Tibial nerve (tissue), 4 donors: ENCODE measurements at regions not wholly inside any gene's neighbourhood (a gene's known extent, or its start where the extent isn't known, plus 50 kb on each side); places are given as distances from the start of the nearest gene placed in this dataset.

Experiments
- DNase-seq, 2 donors: peaks; one replicate each; pipeline ENCODE4 v3.0.0-alpha.2; 2019; ENCODE audit warnings: low spot score in 2 of 2
- H3K27ac ChIP-seq, 4 donors: fragments of 200-600 bp; sonication (generic) in 3 of 4; one replicate each; pipeline ENCODE4 v1.5.1; 2017 to 2019; ENCODE audit warnings: mild to moderate bottlenecking in 1 of 4
- H3K27me3 ChIP-seq, 2 donors: fragments of 200-600 bp; sonication (generic) in 1 of 2; one replicate each; pipeline versions ENCODE4 v1.5.1 to v1.6.0; 2017 to 2019
- H3K36me3 ChIP-seq, 3 donors: fragments of 200-600 bp; sonication (generic); one replicate each; pipeline ENCODE4 v1.5.1; 2018 to 2019
- H3K4me1 ChIP-seq, 4 donors: fragments of 200-600 bp; sonication (generic) in 3 of 4; one replicate each; pipeline ENCODE4 v1.5.1; 2017 to 2019
- H3K4me3 ChIP-seq, 4 donors: fragments of 200-600 bp; sonication (generic) in 3 of 4; one replicate each; pipeline ENCODE4 v1.5.1; 2017 to 2019; ENCODE audit warnings: mild to moderate bottlenecking in 1 of 4, moderate library complexity in 1 of 4
- H3K9me3 ChIP-seq, 4 donors: fragments of 200-600 bp; sonication (generic) in 3 of 4; one replicate each; pipeline ENCODE4 v1.5.1; 2017 to 2019
- CTCF ChIP-seq, 5 experiments: fragments of 200-600 bp in 3 of 5; fragments of 450-650 bp in 2 of 5; sonication (generic) in 3 of 5; IDR thresholded peaks; one replicate each; pipeline ENCODE4 v1.5.1; 2016 to 2019; ENCODE audit warnings: antibody characterized with exemption in 5 of 5, mild to moderate bottlenecking in 3 of 5, moderate library complexity in 2 of 5
- EP300 ChIP-seq, 2 donors: sonication (generic); formaldehyde crosslinking; IDR thresholded peaks; one replicate each; pipeline ENCODE4 v1.6.1; 2017; ENCODE audit warnings: antibody characterized with exemption in 2 of 2, mild to moderate bottlenecking in 1 of 2
- POLR2A ChIP-seq, 2 donors: fragments of 450-650 bp; IDR thresholded peaks; one replicate each; pipeline ENCODE4 v1.6.1; 2017; ENCODE audit warnings: antibody characterized with exemption in 2 of 2, mild to moderate bottlenecking in 2 of 2, moderate library complexity in 2 of 2
- WGBS, 2 donors: methylation state at CpG; one replicate each; pipeline ENCODE4 v1.1.5; 2018; 5-methylcytosine and 5-hydroxymethylcytosine counted together

- no peaks in the 10 kb centered on the region for H3K9me3 ChIP-seq
- H3K36me3 ChIP-seq = no peaks in the 10 kb centered on the region
- no peak for DNase-seq
- H3K27ac ChIP-seq = no peak overlapping the region
- H3K4me3 ChIP-seq = no peak overlapping the region
- H3K4me1 ChIP-seq = no peaks in the 10 kb centered on the region
- H3K27me3 ChIP-seq = no peaks in the 10 kb centered on the region
- no peak for TF ChIP-seq EP300 (IDR thresholded peaks at IDR 0.05)
- TF ChIP-seq CTCF (IDR thresholded peaks at IDR 0.05) = no peak
- no peak for TF ChIP-seq POLR2A (IDR thresholded peaks at IDR 0.05)
- 72 to 95% methylated on average over 2 of the region's 2 CpGs for WGBS, 2 donors
These were observed 66.3 kb downstream of the ITM2A start for GRCh38 chrX:79300856-79301255.

- 30 to 55% methylated on average over 2 to 3 of the region's 3 CpGs for WGBS, 2 donors
- Histone ChIP-seq H3K27ac (no peak overlapping the region), H3K27me3 (peaks cover 0 to 8% of the 10 kb centered on the region in 2 donors), H3K4me3 (no peak overlapping the region), H3K9me3 (no peaks in the 10 kb centered on the region), H3K36me3 (no peaks in the 10 kb centered on the region), H3K4me1 (no peaks in the 10 kb centered on the region)
- DNase-seq = no peak
- TF ChIP-seq EP300 (IDR thresholded peaks at IDR 0.05) (no peak), POLR2A (IDR thresholded peaks at IDR 0.05) (no peak), CTCF (IDR thresholded peaks at IDR 0.05) (no peak)
These were observed 76.5 kb downstream of the ITM2A start for GRCh38 chrX:79290596-79290995.

GRCh38 chrX:79288733-79289132 is 78.4 kb downstream of the ITM2A start:
- TF ChIP-seq EP300 (IDR thresholded peaks at IDR 0.05) = no peak
- no peak for TF ChIP-seq CTCF (IDR thresholded peaks at IDR 0.05)
- TF ChIP-seq POLR2A (IDR thresholded peaks at IDR 0.05) = no peak
- H3K9me3 ChIP-seq = no peaks in the 10 kb centered on the region
- peaks cover 0 to 8% of the 10 kb centered on the region in 2 donors for H3K27me3 ChIP-seq
- no peak overlapping the region for H3K4me3 ChIP-seq
- 96% methylated on average over 3 of the region's 3 CpGs; no CpG with 5 or more reads in 1 of the 2 donors for WGBS, 2 donors
- no peaks in the 10 kb centered on the region for H3K4me1 ChIP-seq
- no peak for DNase-seq
- H3K27ac ChIP-seq = no peak overlapping the region
- no peaks in the 10 kb centered on the region for H3K36me3 ChIP-seq

GRCh38 chrX:79287724-79288123 is 79.4 kb downstream of the ITM2A start:
- WGBS, 2 donors = 78 to 92% methylated on average over 1 of the region's 1 CpG
- Histone ChIP-seq H3K4me3 (no peak overlapping the region), H3K9me3 (no peaks in the 10 kb centered on the region), H3K27ac (no peak overlapping the region), H3K36me3 (no peaks in the 10 kb centered on the region), H3K4me1 (no peaks in the 10 kb centered on the region), H3K27me3 (peaks cover 0 to 3% of the 10 kb centered on the region in 2 donors)
- no peak for DNase-seq
- TF ChIP-seq EP300 (IDR thresholded peaks at IDR 0.05) (no peak), POLR2A (IDR thresholded peaks at IDR 0.05) (no peak), CTCF (IDR thresholded peaks at IDR 0.05) (no peak)

GRCh38 chrX:79281775-79282174 is 85.4 kb downstream of the ITM2A start:
- Histone ChIP-seq H3K27me3 (no peaks in the 10 kb centered on the region), H3K36me3 (no peaks in the 10 kb centered on the region), H3K4me3 (no peak overlapping the region), H3K4me1 (no peaks in the 10 kb centered on the region), H3K27ac (no peak overlapping the region), H3K9me3 (no peaks in the 10 kb centered on the region)
- DNase-seq = no peak
- TF ChIP-seq EP300 (IDR thresholded peaks at IDR 0.05) (no peak), POLR2A (IDR thresholded peaks at IDR 0.05) (no peak)
- 100% methylated on average over 1 of the region's 1 CpG for WGBS, 2 donors

GRCh38 chrX:79270401-79270800 is 96.7 kb downstream of the ITM2A start:
- TF ChIP-seq EP300 (IDR thresholded peaks at IDR 0.05) = no peak
- TF ChIP-seq POLR2A (IDR thresholded peaks at IDR 0.05) = no peak
- no peak overlapping the region for H3K4me3 ChIP-seq
- WGBS, 2 donors = 8 to 9% methylated on average over 4 of the region's 4 CpGs
- H3K4me1 ChIP-seq = no peaks in the 10 kb centered on the region
- peaks cover 0 to 8% of the 10 kb centered on the region in 2 donors for H3K27me3 ChIP-seq
- no peak overlapping the region for H3K27ac ChIP-seq
- DNase-seq = peak in 1 of 2 donors; percentile 15
- H3K9me3 ChIP-seq = no peaks in the 10 kb centered on the region
- H3K36me3 ChIP-seq = no peaks in the 10 kb centered on the region
